MM.1S (cell line): ENCODE measurements at regions not wholly inside any gene's neighbourhood (a gene's known extent, or its start where the extent isn't known, plus 50 kb on each side); places are given as distances from the start of the nearest gene placed in this dataset.

Source experiments
- DNase-seq: peaks from one replicate; pipeline ENCODE4 v3.0.0-alpha.2; 2015
- H2AFZ ChIP-seq: fragments of 300-600 bp; sonication (generic); 2 replicates; pipeline ENCODE4 v1.6.0; 2016; ENCODE audit warnings: antibody characterized with exemption, low read length
- H3F3A ChIP-seq: fragments of 300-600 bp; sonication (generic); 2 replicates; pipeline ENCODE4 v1.6.1; 2016; ENCODE audit warnings: mild to moderate bottlenecking, antibody characterized with exemption, low read length, moderate library complexity, mixed read lengths; ENCODE audit not compliant: insufficient read depth
- H3K27ac ChIP-seq: fragments of 300-600 bp; sonication (generic); 2 replicates; pipeline ENCODE4 v1.5.1; 2016; ENCODE audit warnings: mild to moderate bottlenecking, low read length
- H3K27me3 ChIP-seq: fragments of 300-600 bp; sonication (generic); replicated peaks from 2 replicates; pipeline ENCODE4 v1.6.0; 2016; ENCODE audit warnings: low read length; ENCODE audit not compliant: insufficient read depth
- H3K36me3 ChIP-seq: fragments of 300-600 bp; sonication (generic); replicated peaks from 2 replicates; pipeline ENCODE4 v1.6.1; 2016; ENCODE audit warnings: mild to moderate bottlenecking, low read length, mixed read lengths; ENCODE audit not compliant: insufficient read depth
- H3K4me1 ChIP-seq: fragments of 300-600 bp; sonication (generic); 2 replicates; pipeline ENCODE4 v1.6.1; 2016; ENCODE audit warnings: low read length, mixed read lengths
- H3K4me2 ChIP-seq: fragments of 300-600 bp; sonication (generic); 2 replicates; pipeline ENCODE4 v1.6.0; 2016; ENCODE audit warnings: low read depth, low read length
- H3K4me3 ChIP-seq: fragments of 300-600 bp; sonication (generic); 2 replicates; pipeline ENCODE4 v1.5.1; 2016; ENCODE audit warnings: low read length, mixed read lengths
- H3K79me2 ChIP-seq: fragments of 300-600 bp; sonication (generic); 2 replicates; pipeline ENCODE4 v1.6.1; 2016; ENCODE audit warnings: mixed run types, low read length, mixed read lengths
- H3K9ac ChIP-seq: fragments of 300-600 bp; sonication (generic); 2 replicates; pipeline ENCODE4 v1.6.1; 2016; ENCODE audit warnings: low read length, mixed read lengths
- H3K9me2 ChIP-seq: fragments of 300-600 bp; sonication (generic); replicated peaks from 2 replicates; pipeline ENCODE4 v1.6.1; 2016; ENCODE audit warnings: mild to moderate bottlenecking, low read length, mixed read lengths; ENCODE audit not compliant: insufficient read depth
- H3K9me3 ChIP-seq: fragments of 300-600 bp; sonication (generic); replicated peaks from 2 replicates; pipeline ENCODE4 v1.6.1; 2016; ENCODE audit warnings: mild to moderate bottlenecking, low read length, mixed read lengths; ENCODE audit not compliant: insufficient read depth
- H4K20me1 ChIP-seq: fragments of 300-600 bp; sonication (generic); 2 replicates; pipeline ENCODE4 v1.6.1; 2016; ENCODE audit warnings: mild to moderate bottlenecking, low read length, moderate library complexity, mixed read lengths; ENCODE audit not compliant: insufficient read depth
- EZH2 ChIP-seq: fragments of 300-600 bp; sonication (generic); optimal IDR thresholded peaks from 2 replicates; pipeline ENCODE3; 2017; ENCODE audit warnings: low read depth, mild to moderate bottlenecking, antibody characterized with exemption, low read length, mixed read lengths
- EZH2phosphoT487 ChIP-seq: fragments of 300-600 bp; sonication (generic); IDR thresholded peaks from 2 replicates; pipeline ENCODE4 v1.6.1; 2018; ENCODE audit warnings: antibody characterized with exemption, low read length
- TF ChIP-seq, protein P1 (sequence below): fragments of 300-600 bp; sonication (generic); IDR thresholded peaks from 2 replicates; pipeline ENCODE4 v1.5.1; 2016; ENCODE audit warnings: antibody characterized with exemption, low read length, mixed read lengths

DNA sequence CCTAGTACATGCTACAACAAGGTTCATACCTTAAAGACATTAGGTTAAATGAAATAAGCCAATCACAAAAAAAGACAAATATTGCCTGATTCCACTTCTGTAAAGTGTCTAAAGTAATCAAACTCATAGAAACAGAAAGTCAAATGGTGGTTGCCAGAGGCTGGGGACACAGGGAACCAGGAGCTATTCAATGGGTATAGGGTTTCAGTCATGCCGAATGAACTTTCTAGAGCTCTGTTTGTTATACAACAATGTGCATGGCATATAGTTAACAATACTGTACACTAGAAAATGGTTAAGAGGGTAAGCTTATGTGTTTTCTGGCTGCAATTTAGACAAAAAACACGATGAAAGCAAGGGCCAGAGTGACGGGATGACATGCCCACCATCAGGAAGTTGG lies 70.8 kb upstream of the EGFLAM start:
- H3K9ac ChIP-seq, result no peak overlapping the region
- no peaks in the 10 kb centered on the region for H3K9me3 ChIP-seq
- no peak for TF ChIP-seq EZH2
- TF ChIP-seq, protein P1, sequence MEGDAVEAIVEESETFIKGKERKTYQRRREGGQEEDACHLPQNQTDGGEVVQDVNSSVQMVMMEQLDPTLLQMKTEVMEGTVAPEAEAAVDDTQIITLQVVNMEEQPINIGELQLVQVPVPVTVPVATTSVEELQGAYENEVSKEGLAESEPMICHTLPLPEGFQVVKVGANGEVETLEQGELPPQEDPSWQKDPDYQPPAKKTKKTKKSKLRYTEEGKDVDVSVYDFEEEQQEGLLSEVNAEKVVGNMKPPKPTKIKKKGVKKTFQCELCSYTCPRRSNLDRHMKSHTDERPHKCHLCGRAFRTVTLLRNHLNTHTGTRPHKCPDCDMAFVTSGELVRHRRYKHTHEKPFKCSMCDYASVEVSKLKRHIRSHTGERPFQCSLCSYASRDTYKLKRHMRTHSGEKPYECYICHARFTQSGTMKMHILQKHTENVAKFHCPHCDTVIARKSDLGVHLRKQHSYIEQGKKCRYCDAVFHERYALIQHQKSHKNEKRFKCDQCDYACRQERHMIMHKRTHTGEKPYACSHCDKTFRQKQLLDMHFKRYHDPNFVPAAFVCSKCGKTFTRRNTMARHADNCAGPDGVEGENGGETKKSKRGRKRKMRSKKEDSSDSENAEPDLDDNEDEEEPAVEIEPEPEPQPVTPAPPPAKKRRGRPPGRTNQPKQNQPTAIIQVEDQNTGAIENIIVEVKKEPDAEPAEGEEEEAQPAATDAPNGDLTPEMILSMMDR, result no peak
- H3K27me3 ChIP-seq, result no peaks in the 10 kb centered on the region
- H3K27ac ChIP-seq, result no peak overlapping the region
- H3K4me1 ChIP-seq, result no peaks in the 10 kb centered on the region
- H3K4me3 ChIP-seq, result no peak overlapping the region
- no peak overlapping the region for H2AFZ ChIP-seq
- no peaks in the 10 kb centered on the region for H3F3A ChIP-seq
- no peaks in the 10 kb centered on the region for H3K36me3 ChIP-seq
- H3K79me2 ChIP-seq, result no peaks in the 10 kb centered on the region
- DNase-seq, result no peak
- H3K9me2 ChIP-seq, result no peaks in the 10 kb centered on the region
- no peaks in the 10 kb centered on the region for H4K20me1 ChIP-seq
- H3K4me2 ChIP-seq, result no peak overlapping the region

DNA sequence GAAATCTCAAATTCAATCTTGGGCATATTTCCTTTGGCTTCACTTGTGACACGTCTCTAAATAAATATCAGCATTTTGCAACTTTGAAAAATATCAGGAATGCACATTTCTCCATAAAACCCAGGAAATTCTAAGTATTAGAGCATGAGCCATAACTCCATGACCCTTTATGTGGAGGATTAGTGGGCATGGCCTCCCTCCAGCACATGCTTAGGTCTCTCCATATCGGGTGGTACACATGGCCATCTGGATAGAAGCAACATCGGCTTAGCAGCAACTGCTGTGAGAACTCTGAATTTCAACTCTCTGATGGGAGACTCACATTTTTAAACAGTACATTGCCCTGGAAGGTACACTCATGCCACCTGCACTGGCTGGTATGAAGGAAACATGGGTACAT lies 73.7 kb upstream of the EGFLAM start:
- DNase-seq, result no peak
- no peaks in the 10 kb centered on the region for H3K79me2 ChIP-seq
- no peaks in the 10 kb centered on the region for H3K36me3 ChIP-seq
- H2AFZ ChIP-seq, result no peak overlapping the region
- H3K9me3 ChIP-seq, result no peaks in the 10 kb centered on the region
- no peak overlapping the region for H3K9ac ChIP-seq
- no peaks in the 10 kb centered on the region for H3K9me2 ChIP-seq
- no peak overlapping the region for H3K4me2 ChIP-seq
- TF ChIP-seq, protein P1, result no peak
- TF ChIP-seq EZH2 (no peak), EZH2phosphoT487 (no peak)
- H3K4me3 ChIP-seq, result no peak overlapping the region
- H3K27me3 ChIP-seq, result no peaks in the 10 kb centered on the region
- H4K20me1 ChIP-seq, result no peaks in the 10 kb centered on the region
- no peak overlapping the region for H3K27ac ChIP-seq
- no peaks in the 10 kb centered on the region for H3K4me1 ChIP-seq
- H3F3A ChIP-seq, result no peaks in the 10 kb centered on the region

DNA sequence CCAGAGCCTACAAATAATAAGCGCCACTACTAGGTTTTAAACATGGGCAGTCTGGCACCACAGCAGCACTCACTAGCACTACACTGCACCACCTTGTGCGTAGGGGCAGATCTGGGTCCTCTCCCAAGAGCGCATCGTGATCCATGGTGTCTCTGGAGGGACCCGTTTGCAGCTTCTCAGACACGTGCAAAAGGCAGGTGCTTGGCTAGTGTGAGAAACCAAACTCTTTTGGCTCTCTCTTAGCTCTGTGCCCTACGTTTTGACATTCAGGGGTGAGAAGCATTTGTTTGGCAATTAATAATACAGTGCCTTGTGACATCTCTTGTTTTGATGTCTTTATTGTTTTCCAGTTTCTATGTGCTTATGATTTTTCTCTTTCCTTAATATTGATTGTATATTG lies 75.4 kb upstream of the EGFLAM start:
- Histone ChIP-seq H3K27me3 (no peaks in the 10 kb centered on the region), H2AFZ (no peak overlapping the region), H3K79me2 (no peaks in the 10 kb centered on the region), H3F3A (no peaks in the 10 kb centered on the region), H3K4me2 (no peak overlapping the region), H3K4me1 (no peaks in the 10 kb centered on the region), H3K36me3 (no peaks in the 10 kb centered on the region), H4K20me1 (no peaks in the 10 kb centered on the region), H3K9me3 (no peaks in the 10 kb centered on the region), H3K27ac (no peak overlapping the region), H3K4me3 (no peak overlapping the region), H3K9ac (no peak overlapping the region), H3K9me2 (no peaks in the 10 kb centered on the region)
- no peak for TF ChIP-seq EZH2phosphoT487
- TF ChIP-seq EZH2, result no peak
- TF ChIP-seq, protein P1, result no peak
- DNase-seq, result no peak

DNA sequence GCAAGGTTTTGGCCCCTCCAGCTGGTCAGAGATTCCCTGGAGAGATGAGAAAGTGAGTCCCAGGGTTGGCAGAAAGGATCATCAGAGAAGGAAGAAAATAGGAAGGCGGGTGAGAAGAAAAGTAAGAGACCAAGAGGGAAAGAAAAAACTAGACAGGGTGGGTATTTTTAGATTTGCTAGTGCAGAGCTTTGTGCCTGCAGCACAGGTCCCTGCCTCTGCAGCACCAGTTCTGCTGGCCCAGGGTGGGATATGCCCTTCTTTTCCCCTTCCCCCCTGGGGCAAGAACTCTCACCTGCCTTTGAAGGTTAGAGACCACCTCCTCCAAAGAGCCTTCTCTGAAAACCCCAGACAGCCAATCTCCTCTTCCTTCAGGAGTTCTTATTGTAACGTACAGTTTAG lies 90.3 kb upstream of the EGFLAM start:
- no peak for DNase-seq
- Histone ChIP-seq H3K9me3 (no peaks in the 10 kb centered on the region), H3F3A (no peaks in the 10 kb centered on the region), H3K9ac (no peak overlapping the region), H3K9me2 (no peaks in the 10 kb centered on the region), H3K79me2 (no peaks in the 10 kb centered on the region), H3K36me3 (no peaks in the 10 kb centered on the region), H3K4me2 (no peak overlapping the region), H3K27me3 (no peaks in the 10 kb centered on the region), H3K4me1 (no peaks in the 10 kb centered on the region), H3K4me3 (no peak overlapping the region), H4K20me1 (no peaks in the 10 kb centered on the region), H3K27ac (no peak overlapping the region), H2AFZ (no peak overlapping the region)
- TF ChIP-seq EZH2 (no peak), EZH2phosphoT487 (no peak)
- TF ChIP-seq, protein P1, result no peak
